ENCODE measurements at regions not wholly inside any gene's neighbourhood (a gene's known extent, or its start where the extent isn't known, plus 50 kb on each side); places are given as distances from the start of the nearest gene placed in this dataset.

DNA sequence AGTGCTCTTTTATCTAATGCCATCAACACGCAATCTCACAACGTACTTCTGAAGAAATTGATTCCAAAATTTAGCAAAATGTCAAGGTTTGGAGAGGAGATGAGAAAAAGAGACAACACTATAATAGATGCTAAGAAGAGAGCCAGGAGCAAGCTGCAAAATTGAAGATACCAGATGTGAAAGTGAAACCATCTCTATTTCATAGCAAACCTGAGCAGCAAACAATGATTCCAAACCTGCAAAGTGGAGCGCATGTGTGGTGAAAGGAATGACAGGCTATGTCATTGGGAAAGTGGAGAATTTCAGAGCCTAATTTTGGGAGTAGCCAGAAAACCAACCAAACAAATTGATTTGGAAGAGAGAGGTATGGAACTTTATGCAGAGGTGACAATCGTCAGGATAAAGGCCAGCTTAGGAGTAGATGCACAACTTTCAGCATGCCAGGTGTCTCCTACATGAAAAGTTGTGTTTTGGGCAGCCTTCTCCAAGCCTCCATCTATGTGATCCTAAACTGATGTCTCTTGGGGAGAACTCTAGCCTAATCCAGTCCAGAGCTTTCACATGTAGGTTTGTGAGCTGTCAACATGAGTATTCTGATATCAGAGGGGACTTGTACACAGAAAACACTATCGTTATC lies 158.4 kb upstream of the FNDC3A start:
- ATAC-seq (ENCODE audit: insufficient read depth, low read depth): peak; percentile 93
- no peaks in the 10 kb centered on the region for H3K9me3 ChIP-seq (ENCODE audit: insufficient read depth, low read length, severe bottlenecking)
- peak overlapping the region; percentile 15; the same call in 1 of the 2 replicates for H3K9ac ChIP-seq (ENCODE audit: low read depth, low read length)
- H3K4me1 ChIP-seq (ENCODE audit: insufficient read depth, low read length): peaks cover 14% of the 10 kb centered on the region
- peak overlapping the region in 1 of 2 experiments; percentile 12; a peak in 2 of 4 replicates for H3K4me3 ChIP-seq (ENCODE audit: low read depth in 1 of 2, low read length in 2 of 2)
- H3K27ac ChIP-seq (ENCODE audit: low read length): peak overlapping the region; percentile 37
- TF ChIP-seq, protein P1, sequence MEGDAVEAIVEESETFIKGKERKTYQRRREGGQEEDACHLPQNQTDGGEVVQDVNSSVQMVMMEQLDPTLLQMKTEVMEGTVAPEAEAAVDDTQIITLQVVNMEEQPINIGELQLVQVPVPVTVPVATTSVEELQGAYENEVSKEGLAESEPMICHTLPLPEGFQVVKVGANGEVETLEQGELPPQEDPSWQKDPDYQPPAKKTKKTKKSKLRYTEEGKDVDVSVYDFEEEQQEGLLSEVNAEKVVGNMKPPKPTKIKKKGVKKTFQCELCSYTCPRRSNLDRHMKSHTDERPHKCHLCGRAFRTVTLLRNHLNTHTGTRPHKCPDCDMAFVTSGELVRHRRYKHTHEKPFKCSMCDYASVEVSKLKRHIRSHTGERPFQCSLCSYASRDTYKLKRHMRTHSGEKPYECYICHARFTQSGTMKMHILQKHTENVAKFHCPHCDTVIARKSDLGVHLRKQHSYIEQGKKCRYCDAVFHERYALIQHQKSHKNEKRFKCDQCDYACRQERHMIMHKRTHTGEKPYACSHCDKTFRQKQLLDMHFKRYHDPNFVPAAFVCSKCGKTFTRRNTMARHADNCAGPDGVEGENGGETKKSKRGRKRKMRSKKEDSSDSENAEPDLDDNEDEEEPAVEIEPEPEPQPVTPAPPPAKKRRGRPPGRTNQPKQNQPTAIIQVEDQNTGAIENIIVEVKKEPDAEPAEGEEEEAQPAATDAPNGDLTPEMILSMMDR (IDR thresholded peaks at IDR 0.05; ENCODE audit: borderline replicate concordance, extremely low read depth, low read length, poor library complexity, severe bottlenecking): no peak
- TF ChIP-seq EZH2 (IDR thresholded peaks at IDR 0.05; ENCODE audit: borderline replicate concordance, low read depth, low read length, severe bottlenecking): no peak
- H3K36me3 ChIP-seq (ENCODE audit: insufficient read depth, low read length): no peaks in the 10 kb centered on the region
- DNase-seq: peak; percentile 39
- H3K79me2 ChIP-seq (ENCODE audit: insufficient read depth, low read length): no peaks in the 10 kb centered on the region
- no peaks in the 10 kb centered on the region for H4K20me1 ChIP-seq (ENCODE audit: insufficient read depth, low read length)
- peak overlapping the region; percentile 57 for H3K4me2 ChIP-seq (ENCODE audit: insufficient read depth, low read length)
- no peaks in the 10 kb centered on the region for H3K27me3 ChIP-seq (ENCODE audit: insufficient read depth, low read length, poor library complexity)
- peak overlapping the region; percentile 76 for H2AFZ ChIP-seq (ENCODE audit: low read depth, low read length)

DNA sequence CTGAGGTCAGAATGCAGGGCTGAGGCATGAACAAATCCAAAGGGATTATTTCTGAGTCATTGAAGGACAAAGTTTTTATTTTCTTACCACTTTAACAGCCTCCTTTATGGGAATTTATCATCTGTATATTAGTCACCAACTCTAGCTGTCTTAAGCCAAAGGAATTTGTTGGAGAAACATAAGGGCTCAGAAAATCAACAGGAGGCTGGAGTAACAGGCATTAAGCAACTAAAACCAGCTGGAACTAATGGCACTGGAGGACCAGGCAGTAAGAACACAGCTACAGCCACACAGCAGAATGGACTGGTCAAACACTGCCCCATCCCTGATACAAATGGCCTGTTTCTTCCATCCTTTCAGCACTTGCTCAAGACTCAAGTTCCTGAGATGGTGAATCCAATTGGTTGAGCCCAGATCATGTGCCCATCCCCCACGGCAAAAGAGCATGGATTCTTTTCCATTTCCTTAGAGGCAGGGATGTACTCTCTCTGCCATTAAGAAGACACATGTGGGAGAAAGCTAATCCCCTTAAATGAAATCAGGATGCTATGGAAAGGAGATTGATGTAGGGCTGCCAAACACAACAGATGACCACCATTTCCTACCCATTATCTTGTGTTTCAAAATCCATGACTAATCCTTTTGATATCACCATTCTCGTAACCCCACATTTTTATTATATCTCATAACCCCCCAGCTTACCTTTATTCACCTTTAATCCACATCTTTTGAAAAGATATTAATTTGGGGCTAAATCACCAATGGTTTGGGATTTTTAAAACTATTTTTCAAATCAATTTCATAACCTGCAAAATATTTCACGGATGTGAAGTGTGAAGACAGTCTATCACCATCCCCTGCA lies 157.0 kb upstream of the FNDC3A start:
- H3K4me3 ChIP-seq (ENCODE audit: low read depth in 1 of 2, low read length in 2 of 2): no peak overlapping the region
- H2AFZ ChIP-seq (ENCODE audit: low read depth, low read length): no peak overlapping the region
- no peaks in the 10 kb centered on the region for H3K79me2 ChIP-seq (ENCODE audit: insufficient read depth, low read length)
- H3K9me3 ChIP-seq (ENCODE audit: insufficient read depth, low read length, severe bottlenecking): no peaks in the 10 kb centered on the region
- peaks cover 14% of the 10 kb centered on the region for H3K4me1 ChIP-seq (ENCODE audit: insufficient read depth, low read length)
- H3K27me3 ChIP-seq (ENCODE audit: insufficient read depth, low read length, poor library complexity): no peaks in the 10 kb centered on the region
- no peaks in the 10 kb centered on the region for H3K36me3 ChIP-seq (ENCODE audit: insufficient read depth, low read length)
- DNase-seq (no peak), ATAC-seq (ENCODE audit: insufficient read depth, low read depth) (no peak)
- no peak overlapping the region for H3K9ac ChIP-seq (ENCODE audit: low read depth, low read length)
- no peak for TF ChIP-seq EZH2 (IDR thresholded peaks at IDR 0.05; ENCODE audit: borderline replicate concordance, low read depth, low read length, severe bottlenecking)
- TF ChIP-seq, protein P1 (IDR thresholded peaks at IDR 0.05; ENCODE audit: borderline replicate concordance, extremely low read depth, low read length, poor library complexity, severe bottlenecking): no peak
- no peak overlapping the region for H3K27ac ChIP-seq (ENCODE audit: low read length)
- no peak overlapping the region for H3K4me2 ChIP-seq (ENCODE audit: insufficient read depth, low read length)
- H4K20me1 ChIP-seq (ENCODE audit: insufficient read depth, low read length): no peaks in the 10 kb centered on the region

DNA sequence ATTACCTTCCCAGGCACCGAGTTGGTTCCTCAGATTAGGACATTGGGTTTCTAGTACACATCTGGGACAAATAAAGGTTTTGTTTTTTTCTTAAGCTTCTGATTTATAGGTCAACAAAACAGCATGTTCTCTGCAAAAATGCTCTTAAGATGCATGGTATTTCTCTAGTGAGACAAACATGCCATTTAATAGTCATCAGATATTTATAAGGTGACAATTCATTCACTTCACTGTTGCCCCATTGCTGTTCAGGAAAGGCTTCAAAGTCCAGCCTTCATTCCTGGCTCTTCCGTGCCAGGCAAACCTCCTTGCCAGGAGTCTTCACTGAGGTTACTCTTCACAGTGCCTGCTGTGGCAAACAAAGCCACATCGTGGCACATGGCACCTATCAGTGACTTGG lies 156.3 kb upstream of the FNDC3A start:
- DNase-seq: no peak
- Histone ChIP-seq H3K36me3 (ENCODE audit: insufficient read depth, low read length) (no peaks in the 10 kb centered on the region), H3K4me3 (ENCODE audit: low read depth in 1 of 2, low read length in 2 of 2) (no peak overlapping the region), H2AFZ (ENCODE audit: low read depth, low read length) (no peak overlapping the region), H3K79me2 (ENCODE audit: insufficient read depth, low read length) (no peaks in the 10 kb centered on the region), H3K27ac (ENCODE audit: low read length) (no peak overlapping the region), H4K20me1 (ENCODE audit: insufficient read depth, low read length) (no peaks in the 10 kb centered on the region), H3K4me2 (ENCODE audit: insufficient read depth, low read length) (no peak overlapping the region), H3K27me3 (ENCODE audit: insufficient read depth, low read length, poor library complexity) (no peaks in the 10 kb centered on the region), H3K9ac (ENCODE audit: low read depth, low read length) (no peak overlapping the region), H3K4me1 (ENCODE audit: insufficient read depth, low read length) (peaks cover 14% of the 10 kb centered on the region), H3K9me3 (ENCODE audit: insufficient read depth, low read length, severe bottlenecking) (no peaks in the 10 kb centered on the region)
- ATAC-seq (ENCODE audit: insufficient read depth, low read depth): no peak
- no peak for TF ChIP-seq EZH2 (IDR thresholded peaks at IDR 0.05; ENCODE audit: borderline replicate concordance, low read depth, low read length, severe bottlenecking)
- TF ChIP-seq, protein P1 (IDR thresholded peaks at IDR 0.05; ENCODE audit: borderline replicate concordance, extremely low read depth, low read length, poor library complexity, severe bottlenecking): no peak
